ENCODE measurements at regions not wholly inside any gene's neighbourhood (a gene's known extent, or its start where the extent isn't known, plus 50 kb on each side); places are given as distances from the start of the nearest gene placed in this dataset.

DNA sequence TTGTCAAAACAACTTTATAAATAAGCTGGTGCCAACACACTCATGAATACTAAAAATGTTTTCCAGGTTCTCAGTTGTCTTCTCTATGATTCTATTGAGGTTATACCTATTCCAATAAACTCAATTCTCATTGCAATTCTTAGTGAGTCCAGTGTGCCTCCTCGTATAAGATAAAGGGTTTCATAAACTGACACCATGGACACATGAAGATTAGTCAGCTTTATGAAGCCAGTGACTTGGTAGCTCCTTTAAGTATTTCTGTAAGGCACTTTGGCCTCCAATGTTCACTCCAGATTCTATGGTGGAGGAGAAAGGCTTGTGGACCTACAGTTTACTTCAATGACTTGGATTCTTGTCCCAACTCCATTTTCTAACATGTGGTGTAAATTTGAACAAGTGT is 521.3 kb upstream of the JARID2 start:
- TF ChIP-seq, protein P1, sequence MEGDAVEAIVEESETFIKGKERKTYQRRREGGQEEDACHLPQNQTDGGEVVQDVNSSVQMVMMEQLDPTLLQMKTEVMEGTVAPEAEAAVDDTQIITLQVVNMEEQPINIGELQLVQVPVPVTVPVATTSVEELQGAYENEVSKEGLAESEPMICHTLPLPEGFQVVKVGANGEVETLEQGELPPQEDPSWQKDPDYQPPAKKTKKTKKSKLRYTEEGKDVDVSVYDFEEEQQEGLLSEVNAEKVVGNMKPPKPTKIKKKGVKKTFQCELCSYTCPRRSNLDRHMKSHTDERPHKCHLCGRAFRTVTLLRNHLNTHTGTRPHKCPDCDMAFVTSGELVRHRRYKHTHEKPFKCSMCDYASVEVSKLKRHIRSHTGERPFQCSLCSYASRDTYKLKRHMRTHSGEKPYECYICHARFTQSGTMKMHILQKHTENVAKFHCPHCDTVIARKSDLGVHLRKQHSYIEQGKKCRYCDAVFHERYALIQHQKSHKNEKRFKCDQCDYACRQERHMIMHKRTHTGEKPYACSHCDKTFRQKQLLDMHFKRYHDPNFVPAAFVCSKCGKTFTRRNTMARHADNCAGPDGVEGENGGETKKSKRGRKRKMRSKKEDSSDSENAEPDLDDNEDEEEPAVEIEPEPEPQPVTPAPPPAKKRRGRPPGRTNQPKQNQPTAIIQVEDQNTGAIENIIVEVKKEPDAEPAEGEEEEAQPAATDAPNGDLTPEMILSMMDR (IDR thresholded peaks at IDR 0.05) = no peak
- H3K27me3 Mint-ChIP-seq = no peaks in the 10 kb centered on the region
- peaks cover 74% of the 10 kb centered on the region for H3K4me1 Mint-ChIP-seq
- intact Hi-C loops (cut with micrococcal nuclease) = no loop called here
- H3K9me3 Mint-ChIP-seq = peaks cover 4% of the 10 kb centered on the region
- H3K4me3 Mint-ChIP-seq = no peak overlapping the region
- ATAC-seq (ENCODE audit: low read depth) = no peak
- no peak for DNase-seq
- H3K36me3 Mint-ChIP-seq (ENCODE audit: low read depth) = no peaks in the 10 kb centered on the region
- H3K27ac Mint-ChIP-seq = no peak overlapping the region
- CTCF ChIA-PET = no interaction called here
- POLR2A ChIA-PET = no interaction called here

DNA sequence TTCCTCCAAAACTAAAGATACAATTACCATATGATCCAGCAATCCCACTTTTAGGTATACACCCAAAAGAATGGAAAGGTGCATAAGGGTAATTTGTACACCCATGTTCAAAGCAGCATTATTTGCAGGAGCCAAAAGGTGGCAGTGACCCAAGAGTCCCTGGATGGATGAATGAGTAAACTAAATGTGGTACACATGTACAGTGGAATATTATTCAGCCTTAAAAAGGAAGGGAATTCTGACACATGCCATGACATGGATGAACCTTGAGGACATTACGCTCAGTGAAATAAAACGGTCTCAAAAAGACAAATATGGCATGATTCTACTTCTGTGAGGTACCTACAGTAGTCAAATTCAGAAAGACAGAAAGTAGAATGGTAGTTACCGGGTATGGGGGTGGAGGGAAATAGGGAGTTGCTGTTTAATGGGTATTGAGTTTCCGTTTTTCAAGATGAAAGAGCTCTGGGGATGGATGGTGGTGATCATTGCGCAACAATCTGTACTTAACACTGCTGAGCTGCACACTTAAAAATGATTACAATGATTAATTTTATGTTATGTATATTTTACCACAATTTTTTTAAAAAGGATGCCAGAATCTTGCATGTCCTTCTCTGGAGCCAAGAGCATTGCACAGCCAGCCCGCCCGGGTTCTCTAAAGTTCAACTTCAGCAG is 518.9 kb upstream of the JARID2 start:
- intact Hi-C loops (cut with micrococcal nuclease) = no loop called here
- ATAC-seq (ENCODE audit: low read depth) (no peak), DNase-seq (no peak)
- ChIA-PET CTCF (no interaction called here), POLR2A (interaction anchor here (0.7 kb wide), 1 partner anchor 73 kb away, joined by 3 read pairs; no protein-coding TSS in a partner anchor)
- peaks cover 4% of the 10 kb centered on the region for H3K9me3 Mint-ChIP-seq
- no peaks in the 10 kb centered on the region for H3K27me3 Mint-ChIP-seq
- no peaks in the 10 kb centered on the region for H3K36me3 Mint-ChIP-seq (ENCODE audit: low read depth)
- peaks cover 75% of the 10 kb centered on the region for H3K4me1 Mint-ChIP-seq
- TF ChIP-seq, protein P1 (IDR thresholded peaks at IDR 0.05) = no peak
- no peak overlapping the region for H3K4me3 Mint-ChIP-seq
- no peak overlapping the region for H3K27ac Mint-ChIP-seq

DNA sequence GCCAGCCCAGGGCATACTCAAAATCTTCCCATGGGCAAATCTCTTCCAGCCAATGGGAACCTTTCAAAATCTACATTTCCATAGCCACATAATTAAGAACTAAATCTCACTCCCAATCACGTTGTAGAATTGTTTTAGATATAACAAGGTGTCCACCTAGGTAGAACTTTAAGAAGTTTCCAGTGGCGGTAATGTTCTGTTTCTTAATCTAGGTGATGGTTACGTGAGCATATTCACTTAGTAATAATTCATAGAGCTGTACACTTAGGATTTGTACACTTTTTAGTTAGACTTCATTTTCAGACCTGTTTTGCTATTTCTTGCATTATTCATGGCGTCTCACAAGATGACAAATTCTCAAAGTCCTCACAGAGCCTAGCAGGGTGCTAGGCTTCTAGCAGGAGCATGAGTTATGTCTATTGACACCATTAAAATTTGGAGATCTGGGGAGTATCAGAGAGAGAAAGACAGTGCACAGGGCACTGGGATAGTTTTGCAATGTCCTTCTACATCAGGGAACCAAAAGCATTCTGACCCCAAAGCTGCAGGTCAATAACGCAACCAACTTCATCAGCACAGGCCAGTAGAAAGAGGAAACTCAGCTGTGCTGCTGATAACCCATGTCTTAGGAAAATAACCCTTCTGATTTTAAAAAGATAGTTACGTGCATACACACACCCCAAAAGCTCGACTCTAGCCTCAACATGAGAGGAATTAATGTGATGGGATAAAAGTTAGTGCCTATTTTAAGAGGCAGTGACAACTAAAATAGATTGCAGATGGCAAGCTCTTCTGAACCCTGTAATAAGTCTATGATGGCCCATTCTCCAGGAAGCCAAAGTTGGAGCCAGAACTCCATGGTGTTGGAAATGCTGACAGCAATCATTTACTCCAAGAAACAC is 518.1 kb upstream of the JARID2 start:
- intact Hi-C loops (cut with micrococcal nuclease) = loop anchor here (2.0 kb wide), 1 partner anchor 521 kb away; no protein-coding TSS in a partner anchor
- H3K4me1 Mint-ChIP-seq = peaks cover 75% of the 10 kb centered on the region
- ChIA-PET POLR2A (interaction anchor here (0.7 kb wide), 1 partner anchor 72 kb away, joined by 3 read pairs; no protein-coding TSS in a partner anchor), CTCF (no interaction called here)
- no peak for ATAC-seq (ENCODE audit: low read depth)
- peaks cover 4% of the 10 kb centered on the region for H3K9me3 Mint-ChIP-seq
- peak overlapping the region; percentile 95 for H3K27ac Mint-ChIP-seq
- DNase-seq = no peak
- TF ChIP-seq, protein P1 (IDR thresholded peaks at IDR 0.05) = no peak
- H3K4me3 Mint-ChIP-seq = no peak overlapping the region
- no peaks in the 10 kb centered on the region for H3K27me3 Mint-ChIP-seq
- H3K36me3 Mint-ChIP-seq (ENCODE audit: low read depth) = no peaks in the 10 kb centered on the region

DNA sequence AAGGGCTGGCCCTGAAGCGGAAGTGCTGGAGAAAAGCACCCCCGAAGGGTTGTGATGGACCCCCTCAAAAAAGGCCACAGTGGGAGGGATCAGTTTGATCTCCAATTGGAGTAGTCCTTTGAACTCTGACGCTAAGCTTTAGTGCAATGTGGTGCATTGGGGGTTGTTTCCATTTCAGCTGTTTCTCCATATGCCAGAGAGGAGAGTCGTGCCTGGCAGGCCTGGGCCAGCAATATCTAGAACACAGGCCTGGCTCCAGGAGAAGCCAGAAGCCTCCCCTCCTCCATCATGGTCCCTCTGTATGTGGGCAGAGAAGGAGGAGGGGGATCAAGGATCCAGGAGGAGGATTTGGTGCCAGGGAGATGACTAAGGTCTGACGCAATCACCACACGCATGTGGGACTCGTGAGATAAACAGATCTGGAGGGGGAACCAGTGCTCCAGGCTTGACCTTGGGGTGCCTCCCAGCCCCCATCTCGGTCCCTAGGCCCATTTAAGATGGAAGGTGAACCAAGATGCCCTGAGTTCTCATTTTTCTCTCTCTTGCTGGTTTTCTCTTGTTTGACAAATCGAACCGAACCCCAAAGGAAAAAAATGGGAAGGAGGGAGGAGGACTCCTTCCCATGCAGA is 517.4 kb upstream of the JARID2 start:
- Mint-ChIP-seq H3K9me3 (peaks cover 2% of the 10 kb centered on the region), H3K27ac (peak overlapping the region; percentile 95), H3K4me1 (peaks cover 75% of the 10 kb centered on the region), H3K4me3 (peak overlapping the region; percentile 73), H3K36me3 (ENCODE audit: low read depth) (no peaks in the 10 kb centered on the region), H3K27me3 (no peaks in the 10 kb centered on the region)
- POLR2A ChIA-PET = interaction anchor here (1.0 to 1.7 kb wide), 5 partner anchors 8 to 89 kb away, joined by 3 to 7 read pairs (median 5); no protein-coding TSS in a partner anchor
- intact Hi-C loops (cut with micrococcal nuclease) = loop anchor here (2.0 kb wide), 1 partner anchor 520 kb away; no protein-coding TSS in a partner anchor
- TF ChIP-seq, protein P1 (IDR thresholded peaks at IDR 0.05) = no peak
- no peak for ATAC-seq (ENCODE audit: low read depth)
- CTCF ChIA-PET = no interaction called here
- DNase-seq = no peak

All from activated B cell treated with CpG ODN at 0.5 μM for 24 hours (primary cell).